Transverse colon (tissue), 4 donors: ENCODE measurements at regions not wholly inside any gene's neighbourhood (a gene's known extent, or its start where the extent isn't known, plus 50 kb on each side); places are given as distances from the start of the nearest gene placed in this dataset.

Experiments
- DNase-seq: peaks from one replicate; pipeline ENCODE4 v3.0.0-alpha.2; 2019
- H3K27ac ChIP-seq, 4 donors: fragments of 200-600 bp; sonication (generic); 2 replicates each; pipeline ENCODE4 v1.5.1; 2016 to 2018; ENCODE audit warnings: inconsistent platforms in 4 of 4
- H3K27me3 ChIP-seq: fragments of 200-600 bp; sonication (generic); 2 replicates; pipeline ENCODE4 v1.5.1; 2017; ENCODE audit warnings: inconsistent platforms
- H3K36me3 ChIP-seq, 4 donors: fragments of 200-600 bp; sonication (generic); 2 replicates each; pipeline ENCODE4 v1.5.1; 2017 to 2019; ENCODE audit warnings: inconsistent platforms in 4 of 4
- H3K4me1 ChIP-seq, 4 donors: fragments of 200-600 bp; sonication (generic); 2 replicates each; pipeline ENCODE4 v1.5.1; 2017 to 2020; ENCODE audit warnings: inconsistent platforms in 4 of 4
- H3K4me3 ChIP-seq, 4 donors: fragments of 200-600 bp; sonication (generic); 1 replicate in 1 of 4; 2 replicates in 3 of 4; pipeline versions ENCODE4 v1.5.1 to v1.6.1; 2017 to 2019; ENCODE audit warnings: inconsistent platforms in 4 of 4
- H3K9me3 ChIP-seq, 2 donors: fragments of 200-600 bp; sonication (generic); 2 replicates each; pipeline ENCODE4 v1.5.1; 2017 to 2019; ENCODE audit warnings: inconsistent platforms in 2 of 2
- CTCF ChIP-seq, 5 experiments: fragments of 200-600 bp in 3 of 5; fragments of 450-650 bp in 2 of 5; sonication (generic) in 3 of 5; IDR thresholded peaks; 1 replicate in 2 of 5; 2 replicates in 3 of 5; pipeline ENCODE4 v1.5.1; 2016 to 2017; ENCODE audit warnings: antibody characterized with exemption in 5 of 5, inconsistent platforms in 3 of 5, mild to moderate bottlenecking in 2 of 5, moderate library complexity in 1 of 5
- EP300 ChIP-seq: sonication (generic); formaldehyde crosslinking; IDR thresholded peaks from one replicate; pipeline ENCODE4 v1.6.1; 2017; ENCODE audit warnings: antibody characterized with exemption, low read depth
- POLR2A ChIP-seq: fragments of 450-650 bp; IDR thresholded peaks from one replicate; pipeline ENCODE4 v1.6.1; 2016; ENCODE audit warnings: antibody characterized with exemption, mild to moderate bottlenecking, moderate library complexity
- POLR2AphosphoS5 ChIP-seq, 3 donors: sonication (generic); formaldehyde crosslinking; IDR thresholded peaks; one replicate each; pipeline ENCODE4 v1.6.1; 2016; ENCODE audit warnings: antibody characterized with exemption in 3 of 3
- WGBS, 2 donors: methylation state at CpG; one replicate each; pipeline ENCODE4 v1.1.5; 2018; ENCODE audit warnings: low coverage in 1 of 2; 5-methylcytosine and 5-hydroxymethylcytosine counted together
- in situ Hi-C, 4 donors: fragments of 200-750 bp; cut with MboI; loops; one replicate each; pipeline versions ENCODE4 v1.15.0 to v1.15.1; 2017; ENCODE audit warnings: low sequenced_read_pairs in 3 of 4, low pct_ligation_motif_present in 1 of 4, low pct_unique_long_range_greater_than_20kb in 1 of 4
- intact Hi-C: fragments of 100-400 bp; cut with DNase I; formaldehyde crosslinking; loops from one replicate; pipeline ENCODE4 v1.15.1; 2023; ENCODE audit warnings: low total_unique reads

- H3K27me3 ChIP-seq: no peaks in the 10 kb centered on the region
- intact Hi-C loops: no loop called here
Observed at GRCh38 chr20:11137688-11138087, 463.9 kb upstream of the JAG1 start.

DNA sequence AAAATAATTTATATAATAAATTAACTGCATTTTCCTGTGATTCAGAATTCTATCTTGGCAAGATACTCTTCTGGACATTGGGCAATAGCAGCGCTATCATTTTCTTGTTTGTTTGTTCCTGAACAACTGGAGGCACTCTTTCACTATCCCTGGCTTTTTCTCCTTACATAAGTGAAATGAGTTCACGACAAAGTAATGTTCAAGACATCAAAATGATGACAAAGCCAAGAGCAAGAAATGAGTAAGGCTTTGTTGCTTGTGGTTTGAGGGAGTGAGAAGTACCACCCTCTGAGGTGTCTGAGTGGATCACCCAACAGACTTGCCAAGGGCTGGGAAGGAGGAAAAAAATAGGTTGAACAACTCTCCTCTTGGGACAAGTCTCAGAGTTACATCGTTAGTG, 466.6 kb upstream of the JAG1 start:
- no peaks in the 10 kb centered on the region for H3K27me3 ChIP-seq
- no peak overlapping the region for H3K27ac ChIP-seq
- no peaks in the 10 kb centered on the region for H3K9me3 ChIP-seq
- in situ Hi-C loops (loop anchor here in 1 of 4 donors (25.0 kb wide), 1 partner anchor 578 kb away; no protein-coding TSS in a partner anchor), intact Hi-C loops (no loop called here)
- TF ChIP-seq POLR2AphosphoS5 (IDR thresholded peaks at IDR 0.05) (no peak), EP300 (no peak), CTCF (IDR thresholded peaks at IDR 0.05) (no peak), POLR2A (no peak)
- H3K36me3 ChIP-seq: no peaks in the 10 kb centered on the region
- H3K4me3 ChIP-seq: no peak overlapping the region
- no peaks in the 10 kb centered on the region for H3K4me1 ChIP-seq
- DNase-seq: no peak
- 63 to 73% methylated on average over 3 of the region's 3 CpGs for WGBS, 2 donors

More at GRCh38 chr20:11137688-11138087, 463.9 kb upstream of the JAG1 start:
- H3K9me3 ChIP-seq: no peaks in the 10 kb centered on the region
- in situ Hi-C loops: loop anchor here in 1 of 4 donors (25.0 kb wide), 1 partner anchor 575 kb away; no protein-coding TSS in a partner anchor
- no peaks in the 10 kb centered on the region for H3K36me3 ChIP-seq
- no peak overlapping the region for H3K4me3 ChIP-seq
- no peak for TF ChIP-seq EP300
- TF ChIP-seq POLR2A: no peak
- TF ChIP-seq POLR2AphosphoS5 (IDR thresholded peaks at IDR 0.05): no peak
- TF ChIP-seq CTCF (IDR thresholded peaks at IDR 0.05): no peak
- no peak for DNase-seq
- no peak overlapping the region for H3K27ac ChIP-seq
- whole genome bisulfite sequencing, 2 donors: 60 to 68% methylated on average over 3 of the region's 3 CpGs
- no peaks in the 10 kb centered on the region for H3K4me1 ChIP-seq

GRCh38 chr20:11143481-11143880, 469.7 kb upstream of the JAG1 start:
- in situ Hi-C loops (loop anchor here in 1 of 4 donors (25.0 kb wide), 1 partner anchor 581 kb away; no protein-coding TSS in a partner anchor), intact Hi-C loops (no loop called here)
- no peaks in the 10 kb centered on the region for H3K27me3 ChIP-seq
- no peak for DNase-seq
- H3K9me3 ChIP-seq: no peaks in the 10 kb centered on the region
- H3K27ac ChIP-seq: no peak overlapping the region
- TF ChIP-seq EP300 (no peak), CTCF (IDR thresholded peaks at IDR 0.05) (no peak), POLR2AphosphoS5 (IDR thresholded peaks at IDR 0.05) (no peak)
- H3K4me3 ChIP-seq: no peak overlapping the region
- H3K36me3 ChIP-seq: no peaks in the 10 kb centered on the region
- H3K4me1 ChIP-seq: no peaks in the 10 kb centered on the region
- 53 to 75% methylated on average over 2 of the region's 2 CpGs for WGBS, 2 donors

DNA sequence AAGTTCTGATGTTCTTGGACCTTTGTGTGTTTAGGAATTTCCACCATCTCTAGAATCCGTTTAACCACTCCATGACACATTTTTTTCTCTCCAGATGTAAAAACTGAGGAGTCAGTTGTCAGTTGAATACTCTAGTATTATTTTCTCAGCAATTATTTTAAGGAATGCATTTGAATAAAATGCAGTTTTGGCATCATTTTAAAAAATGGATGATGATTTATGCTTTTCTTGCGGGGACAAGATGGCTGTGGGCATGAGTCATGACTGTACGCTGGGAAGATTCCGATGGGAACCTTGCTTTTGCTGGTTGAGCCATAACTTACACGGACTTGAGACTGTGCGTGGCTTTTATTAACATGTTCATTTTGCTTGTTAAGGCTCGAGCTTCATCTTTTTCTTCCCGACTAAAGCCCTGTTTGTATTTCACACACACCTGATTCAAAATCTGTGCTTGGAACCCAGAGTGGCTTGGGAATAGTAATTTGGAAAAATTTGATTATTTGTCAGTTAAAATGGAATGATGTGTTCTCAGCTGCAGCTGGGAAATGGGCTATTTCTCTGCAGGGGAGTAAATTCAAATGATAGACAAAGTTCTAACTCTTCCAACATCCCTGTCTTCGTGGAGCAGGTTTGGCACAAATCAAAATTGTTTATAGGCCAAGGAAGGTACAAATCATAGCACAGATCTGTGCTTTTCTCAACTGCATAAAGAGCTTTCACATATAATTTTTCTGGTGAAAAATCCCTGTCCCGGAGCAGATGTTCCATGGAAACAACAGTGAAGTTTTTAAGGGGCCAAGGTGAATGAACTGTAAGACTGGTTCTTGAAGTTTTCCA, 470.5 kb upstream of the JAG1 start:
- DNase-seq: no peak
- Histone ChIP-seq H3K27me3 (no peaks in the 10 kb centered on the region), H3K36me3 (no peaks in the 10 kb centered on the region), H3K27ac (peak overlapping the region in 1 of 4 donors; percentile 44), H3K4me1 (no peaks in the 10 kb centered on the region), H3K4me3 (no peak overlapping the region), H3K9me3 (no peaks in the 10 kb centered on the region)
- intact Hi-C loops (no loop called here), in situ Hi-C loops (loop anchor here in 1 of 4 donors (25.0 kb wide), 1 partner anchor 582 kb away; no protein-coding TSS in a partner anchor)
- WGBS, 2 donors: 51 to 76% methylated on average over 7 to 10 of the region's 10 CpGs
- TF ChIP-seq CTCF (IDR thresholded peaks at IDR 0.05) (no peak), POLR2AphosphoS5 (IDR thresholded peaks at IDR 0.05) (peak in 1 of 3 donors; percentile 21)
